Stimulated activated memory B cell treated with anti-CD40 and anti-IgM and Interleukin-4, amounts not matched to agents 10 μg/mL and 1 μg/mL and 100 μg/mL, for 72 hours (primary cell): ENCODE measurements at regions not wholly inside any gene's neighbourhood (a gene's known extent, or its start where the extent isn't known, plus 50 kb on each side); places are given as distances from the start of the nearest gene placed in this dataset.

ENCODE experiments used
- ATAC-seq: fragments of 150-1000 bp; cut with Tn5 transposase; 2 replicates; pipeline ENCODE4 v1.10.0; 2021
- H3K27ac Mint-ChIP-seq: one replicate; pipeline ENCODE4 v1.8.0; 2022; ENCODE audit warnings: mild to moderate bottlenecking, mixed read lengths
- H3K27me3 Mint-ChIP-seq: one replicate; pipeline ENCODE4 v1.8.0; 2022; ENCODE audit warnings: mixed read lengths
- H3K36me3 Mint-ChIP-seq: one replicate; pipeline ENCODE4 v1.8.0; 2022; ENCODE audit warnings: mixed read lengths
- H3K4me1 Mint-ChIP-seq: one replicate; pipeline ENCODE4 v1.8.0; 2022; ENCODE audit warnings: mixed read lengths
- H3K4me3 Mint-ChIP-seq: one replicate; pipeline ENCODE4 v1.8.0; 2022; ENCODE audit warnings: mild to moderate bottlenecking, moderate library complexity, mixed read lengths
- H3K9me3 Mint-ChIP-seq: one replicate; pipeline ENCODE4 v1.8.0; 2022; ENCODE audit warnings: mixed read lengths

GRCh38 chr3:83765956-83766355, 1192.8 kb upstream of the CADM2 start:
- H3K4me1 Mint-ChIP-seq: no peaks in the 10 kb centered on the region
- H3K27me3 Mint-ChIP-seq: no peaks in the 10 kb centered on the region
- no peak overlapping the region for H3K4me3 Mint-ChIP-seq
- no peaks in the 10 kb centered on the region for H3K36me3 Mint-ChIP-seq
- H3K27ac Mint-ChIP-seq: no peak overlapping the region
- peaks cover 2% of the 10 kb centered on the region for H3K9me3 Mint-ChIP-seq
- no peak for ATAC-seq

GRCh38 chr3:83769791-83770663, 1188.8 kb upstream of the CADM2 start:
- H3K9me3 Mint-ChIP-seq: peaks cover 3% of the 10 kb centered on the region
- H3K36me3 Mint-ChIP-seq: no peaks in the 10 kb centered on the region
- H3K27ac Mint-ChIP-seq: no peak overlapping the region
- no peaks in the 10 kb centered on the region for H3K4me1 Mint-ChIP-seq
- no peaks in the 10 kb centered on the region for H3K27me3 Mint-ChIP-seq
- H3K4me3 Mint-ChIP-seq: no peak overlapping the region
- ATAC-seq: peak; percentile 31

- H3K4me1 Mint-ChIP-seq: no peaks in the 10 kb centered on the region
Observed at GRCh38 chr3:83770664-83771402, 1188.0 kb upstream of the CADM2 start.

GRCh38 chr3:83802801-83803200, 1156.0 kb upstream of the CADM2 start:
- H3K36me3 Mint-ChIP-seq: no peaks in the 10 kb centered on the region
- H3K9me3 Mint-ChIP-seq: no peaks in the 10 kb centered on the region
- ATAC-seq: no peak
- H3K4me1 Mint-ChIP-seq: no peaks in the 10 kb centered on the region
- no peaks in the 10 kb centered on the region for H3K27me3 Mint-ChIP-seq
- H3K27ac Mint-ChIP-seq: no peak overlapping the region
- H3K4me3 Mint-ChIP-seq: no peak overlapping the region

More at GRCh38 chr3:83770664-83771402, 1188.0 kb upstream of the CADM2 start:
- no peak overlapping the region for H3K4me3 Mint-ChIP-seq
- peak; percentile 34 for ATAC-seq
- H3K36me3 Mint-ChIP-seq: no peaks in the 10 kb centered on the region
- H3K27me3 Mint-ChIP-seq: no peaks in the 10 kb centered on the region
- no peak overlapping the region for H3K27ac Mint-ChIP-seq
- peaks cover 3% of the 10 kb centered on the region for H3K9me3 Mint-ChIP-seq

GRCh38 chr3:83807511-83807910, 1151.3 kb upstream of the CADM2 start:
- Mint-ChIP-seq H3K27ac (no peak overlapping the region), H3K27me3 (no peaks in the 10 kb centered on the region), H3K36me3 (no peaks in the 10 kb centered on the region), H3K9me3 (no peaks in the 10 kb centered on the region), H3K4me3 (no peak overlapping the region), H3K4me1 (no peaks in the 10 kb centered on the region)
- no peak for ATAC-seq

- H3K4me1 Mint-ChIP-seq: no peaks in the 10 kb centered on the region
- no peak overlapping the region for H3K4me3 Mint-ChIP-seq
- no peak overlapping the region for H3K27ac Mint-ChIP-seq
- H3K9me3 Mint-ChIP-seq: peaks cover 3% of the 10 kb centered on the region
- no peaks in the 10 kb centered on the region for H3K36me3 Mint-ChIP-seq
- no peaks in the 10 kb centered on the region for H3K27me3 Mint-ChIP-seq
- ATAC-seq: no peak
Observed at GRCh38 chr3:83813176-83813575, 1145.6 kb upstream of the CADM2 start.

- no peaks in the 10 kb centered on the region for H3K4me1 Mint-ChIP-seq
- no peaks in the 10 kb centered on the region for H3K36me3 Mint-ChIP-seq
- peaks cover 3% of the 10 kb centered on the region for H3K9me3 Mint-ChIP-seq
Observed at GRCh38 chr3:83816653-83817052, 1142.1 kb upstream of the CADM2 start.

GRCh38 chr3:83821506-83821905, 1137.3 kb upstream of the CADM2 start:
- H3K4me1 Mint-ChIP-seq: no peaks in the 10 kb centered on the region
- ATAC-seq: no peak
- peaks cover 2% of the 10 kb centered on the region for H3K9me3 Mint-ChIP-seq
- H3K36me3 Mint-ChIP-seq: no peaks in the 10 kb centered on the region
- H3K4me3 Mint-ChIP-seq: no peak overlapping the region
- H3K27me3 Mint-ChIP-seq: no peaks in the 10 kb centered on the region
- H3K27ac Mint-ChIP-seq: no peak overlapping the region

More at GRCh38 chr3:83816653-83817052, 1142.1 kb upstream of the CADM2 start:
- H3K4me3 Mint-ChIP-seq: no peak overlapping the region
- ATAC-seq: no peak
- H3K27ac Mint-ChIP-seq: no peak overlapping the region
- no peaks in the 10 kb centered on the region for H3K27me3 Mint-ChIP-seq

- no peaks in the 10 kb centered on the region for H3K36me3 Mint-ChIP-seq
- H3K4me3 Mint-ChIP-seq: no peak overlapping the region
- ATAC-seq: no peak
- peaks cover 2% of the 10 kb centered on the region for H3K9me3 Mint-ChIP-seq
- no peak overlapping the region for H3K27ac Mint-ChIP-seq
- no peaks in the 10 kb centered on the region for H3K4me1 Mint-ChIP-seq
- no peaks in the 10 kb centered on the region for H3K27me3 Mint-ChIP-seq
Observed at GRCh38 chr3:83823095-83823494, 1135.7 kb upstream of the CADM2 start.

GRCh38 chr3:83835040-83835439, 1123.7 kb upstream of the CADM2 start:
- Mint-ChIP-seq H3K36me3 (no peaks in the 10 kb centered on the region), H3K4me3 (no peak overlapping the region), H3K9me3 (peaks cover 10% of the 10 kb centered on the region), H3K27me3 (no peaks in the 10 kb centered on the region), H3K4me1 (no peaks in the 10 kb centered on the region), H3K27ac (no peak overlapping the region)
- ATAC-seq: no peak

- Mint-ChIP-seq H3K27me3 (no peaks in the 10 kb centered on the region), H3K36me3 (no peaks in the 10 kb centered on the region), H3K4me3 (no peak overlapping the region), H3K4me1 (no peaks in the 10 kb centered on the region), H3K9me3 (no peaks in the 10 kb centered on the region), H3K27ac (no peak overlapping the region)
- ATAC-seq: no peak
Observed at GRCh38 chr3:83842511-83842910, 1116.3 kb upstream of the CADM2 start.

- Mint-ChIP-seq H3K27ac (no peak overlapping the region), H3K36me3 (no peaks in the 10 kb centered on the region), H3K4me1 (no peaks in the 10 kb centered on the region), H3K4me3 (no peak overlapping the region), H3K27me3 (no peaks in the 10 kb centered on the region), H3K9me3 (no peaks in the 10 kb centered on the region)
- no peak for ATAC-seq
Observed at GRCh38 chr3:83843716-83844115, 1115.1 kb upstream of the CADM2 start.

- Mint-ChIP-seq H3K27ac (no peak overlapping the region), H3K4me1 (no peaks in the 10 kb centered on the region), H3K36me3 (no peaks in the 10 kb centered on the region), H3K4me3 (no peak overlapping the region), H3K9me3 (no peaks in the 10 kb centered on the region), H3K27me3 (no peaks in the 10 kb centered on the region)
- ATAC-seq: no peak
Observed at GRCh38 chr3:83849106-83849730, 1109.6 kb upstream of the CADM2 start.

- no peak for ATAC-seq
- peaks cover 9% of the 10 kb centered on the region for H3K9me3 Mint-ChIP-seq
- no peak overlapping the region for H3K4me3 Mint-ChIP-seq
- H3K27me3 Mint-ChIP-seq: no peaks in the 10 kb centered on the region
- H3K27ac Mint-ChIP-seq: no peak overlapping the region
- no peaks in the 10 kb centered on the region for H3K4me1 Mint-ChIP-seq
- H3K36me3 Mint-ChIP-seq: no peaks in the 10 kb centered on the region
Observed at GRCh38 chr3:83863380-83863779, 1095.4 kb upstream of the CADM2 start.

GRCh38 chr3:83868909-83869567, 1089.8 kb upstream of the CADM2 start:
- no peak overlapping the region for H3K4me3 Mint-ChIP-seq

More at GRCh38 chr3:83868909-83869567, 1089.8 kb upstream of the CADM2 start:
- Mint-ChIP-seq H3K4me1 (no peaks in the 10 kb centered on the region), H3K27me3 (no peaks in the 10 kb centered on the region), H3K27ac (no peak overlapping the region), H3K36me3 (no peaks in the 10 kb centered on the region), H3K9me3 (peaks cover 2% of the 10 kb centered on the region)
- no peak for ATAC-seq
